DLD1 (cell line): ENCODE measurements at regions not wholly inside any gene's neighbourhood (a gene's known extent, or its start where the extent isn't known, plus 50 kb on each side); places are given as distances from the start of the nearest gene placed in this dataset.

Experiments
- in situ Hi-C: cut with HindIII; loops from 2 replicates; pipeline ENCODE4 v1.10.0; 2017; ENCODE audit warnings: low sequenced_read_pairs

DNA sequence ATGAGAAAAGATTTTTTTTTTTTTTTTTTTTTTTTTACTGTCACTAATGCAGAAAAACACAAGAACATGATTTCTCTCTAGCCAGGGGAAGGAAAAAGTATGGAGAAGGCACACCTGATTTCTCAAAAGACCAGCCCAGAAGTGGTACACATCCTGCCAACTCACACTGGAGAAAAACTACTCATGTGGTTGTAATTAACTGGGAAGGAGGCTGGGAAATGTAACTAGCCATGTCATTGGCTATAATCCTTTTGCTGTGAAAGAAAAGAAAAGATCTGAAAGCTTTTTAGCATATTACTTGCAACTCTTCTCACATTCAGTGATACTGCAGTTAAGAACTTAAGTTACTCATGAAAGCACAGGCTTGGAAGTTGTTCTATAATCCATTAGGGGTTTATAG, 195.9 kb upstream of the PMFBP1 start:
- in situ Hi-C loops, result no loop called here

DNA sequence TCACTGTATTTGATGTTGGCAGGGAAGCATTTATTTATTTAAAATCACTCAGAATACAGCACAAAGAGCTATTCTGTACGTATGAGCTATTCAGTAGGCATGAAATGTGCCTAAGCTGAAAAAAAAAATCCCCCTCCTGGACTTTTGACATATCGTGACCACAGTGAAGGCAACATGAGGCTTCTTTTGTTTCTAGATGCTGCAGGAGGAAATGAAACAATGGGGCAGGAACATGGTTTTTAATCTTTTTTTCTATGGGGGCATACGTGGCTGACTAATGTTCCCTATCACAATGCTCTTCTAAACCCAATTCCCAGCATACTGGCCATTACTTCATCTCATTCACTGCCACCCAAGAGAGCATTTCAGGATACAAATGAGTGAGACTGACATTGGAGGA, 191.0 kb upstream of the PMFBP1 start:
- in situ Hi-C loops, result no loop called here

DNA sequence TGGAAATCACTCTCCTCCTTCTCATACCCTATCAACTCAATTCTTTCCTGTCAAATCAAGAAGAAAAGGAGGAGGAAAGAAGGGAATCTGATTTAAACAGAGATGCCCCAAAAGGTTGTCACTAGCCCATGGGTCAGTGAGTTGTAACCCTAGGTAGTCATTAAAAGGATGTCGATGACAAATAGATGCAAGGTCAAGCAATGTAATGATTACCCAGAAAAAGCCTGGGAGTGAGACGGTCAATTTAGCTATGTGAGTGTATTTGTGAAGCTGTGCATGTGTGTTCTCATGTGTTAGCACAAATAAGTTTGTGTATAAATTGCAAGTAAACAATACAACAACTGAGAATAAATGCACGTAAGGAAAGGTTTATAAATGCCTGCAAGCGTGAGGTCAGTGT, 190.5 kb upstream of the PMFBP1 start:
- in situ Hi-C loops, result no loop called here

DNA sequence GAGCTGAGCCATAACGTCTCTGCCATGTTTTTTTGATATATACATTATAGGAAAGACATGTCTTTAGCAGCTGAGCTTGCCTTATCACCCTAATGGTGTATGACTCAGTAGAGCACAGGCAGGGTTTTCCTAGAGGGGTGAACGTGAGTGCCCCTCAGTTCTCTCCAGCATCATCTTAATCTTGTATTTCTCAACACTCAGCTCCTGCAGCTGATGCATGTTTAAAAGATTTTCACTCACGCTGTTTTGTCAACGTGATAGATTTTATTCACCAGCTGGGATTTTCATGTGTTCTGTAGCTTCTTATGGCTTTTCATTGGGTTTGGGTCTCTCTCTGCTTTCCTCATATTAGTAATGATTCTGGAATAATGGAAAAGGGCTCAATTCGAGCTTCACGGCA, 186.0 kb upstream of the PMFBP1 start:
- in situ Hi-C loops, result no loop called here

DNA sequence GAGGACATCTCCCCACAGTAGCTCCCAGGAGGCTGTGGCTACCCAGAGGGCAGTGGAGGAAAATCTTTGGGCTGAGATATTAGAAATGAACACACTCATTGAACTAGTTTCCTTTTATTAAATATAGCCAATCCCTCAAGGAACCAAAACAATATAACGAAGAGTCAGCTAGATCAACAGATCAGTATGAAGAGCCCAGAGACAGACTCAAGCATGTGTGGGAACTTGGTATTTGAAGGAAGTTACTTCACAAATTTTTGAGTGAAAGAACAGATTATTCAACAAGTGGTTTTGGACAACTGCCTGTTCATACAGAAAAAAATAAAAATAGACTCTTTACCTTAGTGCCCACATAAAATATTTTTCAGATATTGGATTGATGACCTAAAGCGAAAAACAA, 183.6 kb upstream of the PMFBP1 start:
- in situ Hi-C loops, result no loop called here

DNA sequence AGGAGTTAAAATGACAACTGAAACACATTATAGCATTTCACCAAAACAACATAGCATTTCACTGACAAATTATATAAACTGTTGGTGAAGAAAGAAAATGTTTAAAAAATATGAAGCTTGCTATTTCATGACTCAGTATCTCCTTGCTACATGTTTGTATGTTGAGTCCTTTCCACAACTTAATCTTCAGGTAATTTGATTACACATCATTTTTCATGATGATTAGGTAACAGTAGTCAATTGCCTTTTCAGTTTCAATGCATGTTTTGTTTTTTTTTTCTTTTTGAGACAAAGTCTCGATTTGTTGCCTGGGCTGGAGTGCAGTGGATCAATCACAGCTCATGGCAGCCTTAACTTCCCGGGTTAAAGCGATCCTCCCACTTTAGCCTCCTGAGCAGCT, 177.8 kb upstream of the PMFBP1 start:
- in situ Hi-C loops, result no loop called here

DNA sequence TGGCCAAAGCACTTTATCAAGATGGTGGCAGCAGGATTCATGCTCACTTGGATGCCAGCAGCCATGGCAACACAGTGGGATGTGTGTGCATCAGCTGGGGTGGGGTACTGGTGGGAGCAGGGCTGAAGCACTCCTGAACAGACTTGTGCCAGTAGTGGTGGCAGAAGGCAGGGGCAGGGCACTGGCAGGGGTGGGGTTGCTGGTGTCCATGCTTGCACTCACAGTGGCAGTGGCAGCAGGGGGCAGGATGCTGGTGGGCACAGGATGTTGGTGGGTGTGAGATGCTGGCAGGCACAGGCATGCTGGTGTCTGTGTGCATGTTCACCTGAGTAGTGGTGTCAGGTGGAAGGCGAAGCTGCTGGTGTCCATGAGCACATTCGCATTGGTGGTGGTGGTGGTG, 161.0 kb upstream of the PMFBP1 start:
- in situ Hi-C loops, result no loop called here

DNA sequence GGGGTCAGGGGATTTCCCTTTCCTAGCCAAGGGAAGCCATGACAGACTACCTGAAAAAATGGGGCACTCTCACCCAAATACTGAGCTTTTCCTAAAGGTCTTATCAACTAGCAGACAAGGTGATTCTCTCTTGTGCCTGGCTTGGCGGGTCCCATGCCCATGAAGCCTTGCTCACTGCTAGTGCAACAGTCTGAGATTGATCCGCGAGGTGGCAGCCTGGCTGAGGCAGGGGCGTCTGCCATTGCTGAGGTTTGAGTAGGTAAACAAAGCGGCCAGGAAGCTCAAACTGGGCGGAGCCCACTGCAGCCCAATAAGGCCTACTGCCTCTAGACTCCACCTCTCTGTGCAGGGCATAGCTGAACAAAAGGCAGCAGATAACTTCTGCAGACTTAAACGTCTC, 152.6 kb upstream of the PMFBP1 start:
- in situ Hi-C loops, result no loop called here

DNA sequence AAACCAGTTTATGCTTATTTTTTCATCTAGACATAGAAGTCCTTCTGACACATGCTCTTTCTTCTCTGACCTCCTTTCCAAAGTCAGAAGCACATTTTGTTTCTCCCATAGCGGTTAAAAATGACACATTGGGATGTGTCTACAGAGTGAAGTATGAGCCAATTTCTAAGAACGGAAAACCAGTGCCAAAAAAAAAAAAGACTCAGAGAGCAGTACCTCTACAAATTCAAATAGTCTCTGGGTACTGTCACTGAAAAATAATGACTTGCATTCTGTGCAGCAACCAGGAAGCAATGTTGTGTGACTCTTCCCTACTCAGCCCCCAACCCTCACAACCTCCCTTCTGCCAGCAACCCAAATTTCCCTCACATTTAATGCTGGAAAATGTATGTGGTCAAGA, 145.5 kb upstream of the PMFBP1 start:
- in situ Hi-C loops, result no loop called here

DNA sequence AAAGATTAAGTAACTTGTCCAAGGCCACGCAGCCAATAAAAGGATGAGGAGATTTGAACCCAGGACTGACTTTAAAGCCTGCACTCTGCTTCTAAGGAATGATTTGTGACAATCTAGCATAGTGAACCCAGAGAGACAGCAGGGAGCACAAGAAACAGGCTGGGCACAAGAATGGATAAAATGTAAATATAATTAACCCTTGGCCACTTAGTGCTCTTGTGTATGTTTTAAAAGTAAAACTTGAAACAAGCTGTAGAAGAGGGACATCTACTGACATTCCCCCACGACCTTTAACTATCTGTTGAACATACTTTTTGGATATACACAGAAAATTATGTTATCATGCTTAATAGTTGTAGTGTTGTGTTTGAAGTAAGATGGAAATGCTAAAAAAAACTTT, 141.9 kb upstream of the PMFBP1 start:
- in situ Hi-C loops, result no loop called here

DNA sequence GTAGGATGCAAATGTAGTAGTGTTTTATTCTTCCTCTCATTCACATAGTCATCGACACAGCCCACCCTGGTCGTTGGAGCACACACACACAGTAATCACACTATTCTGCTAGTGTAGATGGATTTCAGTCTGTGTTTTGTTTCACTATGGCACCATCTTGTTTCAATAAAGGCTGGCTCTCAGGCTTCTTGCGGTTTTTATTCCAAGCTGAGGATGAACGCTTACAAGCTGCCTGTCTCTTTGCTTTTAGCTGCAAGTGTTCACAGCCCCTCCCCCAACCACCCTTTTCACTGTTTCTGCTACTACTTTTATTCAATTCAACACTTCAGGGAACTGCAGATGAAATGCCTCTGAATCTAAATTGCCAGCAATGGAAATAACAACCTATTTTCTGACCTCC, 140.9 kb upstream of the PMFBP1 start:
- in situ Hi-C loops, result no loop called here

DNA sequence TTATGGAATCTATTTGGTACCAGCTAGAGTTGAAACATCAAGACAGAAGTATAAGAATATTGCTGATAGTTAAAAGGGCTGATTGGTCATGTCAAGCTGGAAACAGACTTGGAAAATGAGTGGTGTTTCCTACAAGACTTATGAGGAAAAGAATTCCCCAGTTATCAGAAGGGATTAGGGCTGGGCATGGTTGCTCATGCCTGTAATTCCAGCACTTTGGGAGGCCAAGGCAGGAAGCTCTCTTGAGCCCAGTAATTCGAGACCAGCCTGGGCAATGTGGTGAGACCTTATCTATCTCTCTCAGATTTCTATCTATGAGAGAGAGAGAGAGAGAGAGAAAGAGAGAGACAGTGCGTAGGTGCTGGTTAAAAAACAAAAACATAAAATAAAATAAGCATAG, 139.5 kb upstream of the PMFBP1 start:
- in situ Hi-C loops, result no loop called here

DNA sequence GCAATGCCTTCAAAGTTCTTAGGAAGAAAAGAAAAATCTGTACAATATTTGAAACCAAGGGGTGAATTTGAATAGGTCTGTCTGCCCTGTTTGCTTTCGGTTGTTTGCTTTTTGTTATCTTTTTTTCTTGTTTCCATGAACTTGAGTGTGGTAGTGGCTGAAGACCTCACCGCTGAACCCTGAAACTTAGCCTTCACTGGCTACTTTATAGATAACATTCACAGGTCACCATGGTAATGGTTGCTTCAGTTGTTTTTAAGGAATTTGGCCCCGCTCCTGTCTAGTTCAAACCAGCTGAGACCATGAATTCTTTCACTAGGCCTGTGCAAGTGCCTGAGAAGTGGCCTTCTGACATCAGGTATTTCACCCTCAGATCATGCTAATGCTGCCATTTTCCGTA, 137.0 kb upstream of the PMFBP1 start:
- in situ Hi-C loops, result no loop called here

DNA sequence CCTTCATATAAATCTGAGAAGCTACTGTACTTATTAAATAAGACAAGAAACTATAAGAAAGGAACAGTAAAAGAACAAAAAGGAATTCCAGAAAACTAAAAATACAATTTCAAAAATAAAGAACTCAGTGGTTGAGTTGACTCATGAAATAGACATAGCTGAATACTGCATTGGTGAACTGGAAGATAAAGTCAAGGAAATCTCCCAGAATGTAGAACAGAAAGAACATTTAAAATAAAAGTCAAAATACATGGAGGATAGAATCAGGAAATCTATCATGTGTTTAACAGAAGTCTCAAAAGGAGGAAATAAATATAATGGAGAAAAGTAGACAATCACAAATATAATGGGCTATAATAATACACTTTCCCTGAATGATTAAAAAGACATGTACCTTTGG, 136.4 kb upstream of the PMFBP1 start:
- in situ Hi-C loops, result no loop called here

DNA sequence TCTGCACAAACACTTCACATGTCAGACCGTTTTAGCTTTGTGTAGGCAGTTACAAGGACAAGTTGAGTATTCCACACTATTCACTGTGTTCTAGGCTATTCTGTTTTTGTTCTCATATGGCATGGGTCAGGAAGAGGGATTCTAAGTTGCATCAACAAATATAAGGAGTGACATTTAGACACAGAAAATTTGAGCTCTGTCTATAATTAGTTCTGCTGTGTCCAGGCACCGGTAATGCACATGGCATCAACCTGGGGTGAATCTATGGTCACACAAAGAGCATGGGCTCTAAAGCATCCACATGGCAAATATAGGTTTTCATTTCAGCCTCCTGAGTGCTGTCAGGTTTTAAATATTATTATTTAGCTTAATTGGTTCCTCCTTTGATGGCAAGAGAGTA, 130.4 kb upstream of the PMFBP1 start:
- in situ Hi-C loops, result no loop called here

DNA sequence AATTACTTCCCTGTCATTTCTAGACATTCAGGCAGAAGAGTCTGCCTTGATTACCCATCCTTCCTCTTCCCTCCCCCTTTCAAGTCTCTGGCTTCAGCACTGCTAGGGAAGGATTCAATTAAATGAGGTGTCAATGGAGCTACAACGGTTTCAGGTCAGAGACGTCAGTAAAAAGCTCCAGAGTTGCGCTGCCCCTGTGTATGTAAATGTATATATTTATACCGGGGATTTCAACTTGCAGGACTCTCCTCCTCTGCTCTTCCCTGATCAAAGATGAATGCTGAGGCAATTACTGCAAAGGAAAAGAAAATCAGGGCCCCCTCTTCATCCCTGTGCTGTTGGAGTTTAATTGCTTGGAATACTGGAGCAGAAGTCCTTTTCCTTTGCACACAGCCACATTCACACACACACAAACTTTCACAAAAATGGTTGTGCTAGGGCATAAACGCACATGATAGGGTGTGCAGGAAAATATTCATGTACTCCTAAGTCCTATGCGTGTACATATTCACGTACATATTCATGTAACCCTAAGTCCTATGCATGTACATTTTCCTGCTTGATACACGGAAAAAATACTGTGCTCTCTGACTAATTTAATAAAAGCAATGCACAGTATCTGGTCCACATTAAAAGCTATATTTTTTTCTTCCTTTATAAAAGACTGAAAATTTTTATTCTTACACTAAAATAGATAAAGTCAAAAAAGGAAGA, 129.7 kb upstream of the PMFBP1 start:
- in situ Hi-C loops, result no loop called here

DNA sequence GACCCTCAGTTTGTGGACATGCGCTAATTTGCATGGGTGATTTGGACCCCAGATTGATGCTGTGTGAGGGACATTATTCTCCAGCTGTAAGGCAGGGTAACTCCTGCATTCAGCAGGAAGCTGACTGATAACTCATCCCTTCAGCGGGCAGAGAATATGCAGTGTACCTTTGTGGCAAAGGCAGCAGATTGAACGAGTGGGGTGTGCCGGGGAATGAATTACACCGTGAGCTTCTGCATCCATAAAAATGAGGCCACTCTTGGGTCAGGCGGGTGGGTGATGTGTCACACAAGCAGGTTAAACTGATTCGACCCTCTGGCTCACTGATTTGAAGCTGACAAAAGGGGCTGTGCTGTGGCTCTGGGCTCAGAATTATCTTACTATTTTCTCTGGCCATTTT, 128.9 kb upstream of the PMFBP1 start:
- in situ Hi-C loops, result no loop called here

DNA sequence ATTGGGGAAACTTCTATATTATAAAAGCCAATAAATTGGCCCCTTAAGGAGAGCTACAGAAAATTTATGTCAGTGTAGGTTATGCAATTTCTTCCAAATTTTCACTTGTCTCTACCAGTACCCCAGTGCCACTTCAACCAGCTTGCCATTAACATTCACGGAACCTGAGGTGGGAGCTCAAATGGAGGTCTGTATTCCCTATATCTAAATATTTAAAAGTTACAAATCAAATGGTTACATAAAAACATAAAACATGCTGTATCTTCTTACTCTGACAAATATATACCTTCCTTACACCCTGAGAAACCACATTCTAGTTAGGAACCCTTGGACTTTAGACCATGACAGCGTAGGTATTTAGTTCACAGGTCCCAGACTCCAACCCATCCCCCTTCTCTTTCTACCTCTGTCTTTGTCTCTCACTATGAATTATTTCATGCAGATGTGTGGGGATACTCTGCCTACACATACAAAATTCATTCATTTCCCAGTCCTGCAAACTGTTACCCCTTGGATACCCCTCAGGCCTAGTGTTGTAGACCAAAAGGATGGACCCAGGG, 127.8 kb upstream of the PMFBP1 start:
- in situ Hi-C loops, result no loop called here

DNA sequence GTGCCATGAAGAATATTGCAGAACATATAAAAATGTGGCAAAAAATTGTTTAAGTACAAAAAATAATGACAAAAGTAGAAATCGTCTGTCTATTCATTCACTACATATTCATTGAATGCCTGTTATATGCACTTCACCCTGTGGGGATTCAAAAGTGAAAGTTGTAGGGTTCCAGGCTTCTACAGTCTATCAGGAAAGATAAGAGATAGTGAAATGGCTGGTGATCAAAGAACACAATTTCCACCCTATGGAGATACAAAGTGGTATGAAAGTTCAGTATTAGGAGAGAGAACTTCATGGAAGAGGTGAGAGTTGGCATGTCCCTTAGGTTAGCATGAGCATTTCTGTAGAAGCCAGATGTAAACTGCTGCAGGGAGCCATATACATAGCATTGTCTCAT, 127.0 kb upstream of the PMFBP1 start:
- in situ Hi-C loops, result no loop called here

DNA sequence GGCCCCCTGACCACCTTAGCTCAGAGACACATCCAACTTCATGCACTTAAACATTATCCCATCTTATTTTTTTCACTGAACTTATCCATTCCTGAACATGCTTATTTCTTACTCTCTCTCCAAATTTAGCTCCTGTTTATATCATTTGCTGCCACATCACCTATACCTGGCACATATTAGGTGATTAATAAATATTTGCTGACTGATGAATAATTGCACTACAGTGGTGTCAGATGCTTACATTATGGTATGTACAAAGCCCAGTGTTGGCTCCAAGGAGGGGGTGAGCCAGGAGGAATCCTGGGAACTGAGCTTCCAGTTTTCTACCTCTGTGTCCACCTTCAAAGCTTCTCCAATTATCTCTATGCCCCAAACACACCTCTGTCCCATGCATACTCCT, 124.0 kb upstream of the PMFBP1 start:
- in situ Hi-C loops, result no loop called here

DNA sequence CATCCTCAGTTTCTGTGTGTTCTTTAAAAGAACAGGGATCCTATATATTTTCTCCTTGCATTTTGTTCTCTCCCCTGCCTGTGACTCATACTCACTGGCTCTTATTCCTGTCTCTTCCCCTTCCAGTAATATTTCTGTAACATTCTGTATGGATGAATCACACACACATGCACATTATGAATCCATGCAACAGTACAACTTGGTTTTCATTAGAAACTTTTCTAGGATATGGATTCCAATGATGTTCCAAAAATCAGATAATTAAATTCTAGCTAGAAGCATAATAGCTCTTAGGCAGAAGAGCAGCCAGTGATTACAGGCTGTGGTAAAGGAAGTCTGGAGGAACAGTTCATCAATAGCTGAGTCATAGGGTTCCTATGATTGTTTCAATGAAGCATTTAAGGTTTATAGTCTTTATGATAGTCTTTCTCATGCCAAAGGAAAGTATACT, 119.6 kb upstream of the PMFBP1 start:
- in situ Hi-C loops, result no loop called here

DNA sequence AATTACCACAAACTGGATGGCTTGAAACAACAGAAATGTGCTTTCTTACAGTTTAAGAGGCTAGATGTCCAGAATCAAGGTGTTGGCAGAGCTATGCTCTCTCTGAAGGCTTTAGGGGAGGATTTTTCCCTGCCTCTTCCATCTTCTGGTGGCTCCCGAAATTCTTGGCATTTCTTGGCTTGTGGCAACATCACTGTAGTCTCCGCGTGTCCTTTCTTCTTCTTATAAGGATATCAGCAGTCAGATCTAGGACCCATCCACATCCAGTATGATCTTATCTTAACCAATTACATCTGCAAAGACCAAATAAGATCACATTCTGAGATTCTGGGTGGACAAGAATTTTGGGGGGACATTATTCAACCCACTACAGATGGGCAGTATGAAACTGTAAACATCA, 119.2 kb upstream of the PMFBP1 start:
- in situ Hi-C loops, result no loop called here

DNA sequence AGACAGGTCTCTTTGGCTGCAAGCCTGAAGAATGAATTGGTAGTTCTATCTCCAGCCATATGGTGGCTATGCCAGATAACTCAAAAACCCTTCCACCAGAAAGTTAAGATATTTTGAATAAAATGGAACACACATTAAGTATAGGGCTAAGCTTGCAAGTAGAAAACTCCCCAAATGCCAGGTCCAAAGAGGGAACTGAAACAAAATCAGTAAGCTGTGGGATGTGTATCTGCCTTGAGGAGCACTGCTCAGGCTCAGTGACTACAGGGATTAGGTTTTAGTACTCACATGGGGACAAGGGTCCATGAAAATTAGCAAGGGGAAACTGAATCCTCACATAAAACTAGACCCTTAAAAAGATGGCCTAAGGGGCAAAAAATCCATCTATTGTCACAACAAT, 115.7 kb upstream of the PMFBP1 start:
- in situ Hi-C loops, result no loop called here
